Endodermal cell (in vitro differentiated cells): ENCODE measurements at regions not wholly inside any gene's neighbourhood (a gene's known extent, or its start where the extent isn't known, plus 50 kb on each side); places are given as distances from the start of the nearest gene placed in this dataset.

Source experiments
- DNase-seq: peaks from one replicate; pipeline ENCODE4 v3.0.0-alpha.2; 2017
- H3K27ac ChIP-seq: 2 replicates; pipeline ENCODE4 v1.5.1; 2013; ENCODE audit warnings: mild to moderate bottlenecking, low read depth, low read length, moderate library complexity
- H3K27me3 ChIP-seq: 2 replicates; pipeline ENCODE4 v1.6.1; 2013; ENCODE audit warnings: mild to moderate bottlenecking, low read length, moderate library complexity; ENCODE audit not compliant: insufficient read depth, control insufficient read depth, poor library complexity, severe bottlenecking
- H3K36me3 ChIP-seq: 2 replicates; pipeline ENCODE4 v1.7.0; 2013; ENCODE audit warnings: mild to moderate bottlenecking, low read length, moderate library complexity; ENCODE audit not compliant: control insufficient read depth, insufficient read depth
- H3K4me1 ChIP-seq: one replicate; pipeline ENCODE4 v1.7.0; 2013; ENCODE audit warnings: low read length; ENCODE audit not compliant: control insufficient read depth, insufficient read depth
- H3K4me3 ChIP-seq: 2 replicates; pipeline ENCODE4 v1.5.1; 2013; ENCODE audit warnings: mild to moderate bottlenecking, low read length, moderate library complexity
- H3K9ac ChIP-seq: 2 replicates; pipeline ENCODE4 v1.6.1; 2013; ENCODE audit warnings: mild to moderate bottlenecking, low read length, moderate library complexity; ENCODE audit not compliant: poor library complexity, severe bottlenecking; ENCODE audit errors: extremely low read depth
- H3K9me3 ChIP-seq: 2 replicates; pipeline ENCODE4 v1.6.1; 2013; ENCODE audit warnings: mild to moderate bottlenecking, low read length, moderate library complexity; ENCODE audit not compliant: control insufficient read depth
- H3K27ac Mint-ChIP-seq: 2 replicates; pipeline ENCODE4 v1.8.0; 2020; ENCODE audit warnings: mixed read lengths
- H3K27me3 Mint-ChIP-seq: 2 replicates; pipeline ENCODE4 v1.8.0; 2021; ENCODE audit warnings: mild to moderate bottlenecking, mixed read lengths; ENCODE audit not compliant: insufficient read depth
- H3K36me3 Mint-ChIP-seq: 2 replicates; pipeline ENCODE4 v1.8.0; 2020; ENCODE audit warnings: low read depth, mixed read lengths
- H3K4me1 Mint-ChIP-seq: 2 replicates; pipeline ENCODE4 v1.8.0; 2020; ENCODE audit warnings: mixed read lengths
- H3K4me3 Mint-ChIP-seq: 2 replicates; pipeline ENCODE4 v1.8.0; 2020; ENCODE audit warnings: mild to moderate bottlenecking, moderate library complexity, mixed read lengths
- H3K9me3 Mint-ChIP-seq: 2 replicates; pipeline ENCODE4 v1.8.0; 2020; ENCODE audit warnings: mild to moderate bottlenecking, mixed read lengths
- WGBS, 2 experiments: methylation state at CpG; one replicate each; pipeline versions ENCODE4 v1.1.5 to v1.1.7; 2013; ENCODE audit warnings: missing lambda C conversion rate in 2 of 2, mixed read lengths in 1 of 2; ENCODE audit not compliant: insufficient coverage in 1 of 2, insufficient read length in 1 of 2; 5-methylcytosine and 5-hydroxymethylcytosine counted together
- TF ChIP-seq, protein P1 (sequence below): fragments of 200-600 bp; sonication (generic); conservative IDR thresholded peaks from 2 replicates; pipeline ENCODE4 v1.5.0; 2021; ENCODE audit warnings: antibody characterized with exemption, mild to moderate bottlenecking

- no peak for DNase-seq
- Histone ChIP-seq H3K4me3 (no peak overlapping the region), H3K36me3 (no peaks in the 10 kb centered on the region), H3K9ac (no peak overlapping the region), H3K4me1 (no peaks in the 10 kb centered on the region), H3K27me3 (no peaks in the 10 kb centered on the region), H3K9me3 (no peaks in the 10 kb centered on the region), H3K27ac (no peak overlapping the region)
- no peaks in the 10 kb centered on the region for H3K27me3 Mint-ChIP-seq
- TF ChIP-seq, protein P1, sequence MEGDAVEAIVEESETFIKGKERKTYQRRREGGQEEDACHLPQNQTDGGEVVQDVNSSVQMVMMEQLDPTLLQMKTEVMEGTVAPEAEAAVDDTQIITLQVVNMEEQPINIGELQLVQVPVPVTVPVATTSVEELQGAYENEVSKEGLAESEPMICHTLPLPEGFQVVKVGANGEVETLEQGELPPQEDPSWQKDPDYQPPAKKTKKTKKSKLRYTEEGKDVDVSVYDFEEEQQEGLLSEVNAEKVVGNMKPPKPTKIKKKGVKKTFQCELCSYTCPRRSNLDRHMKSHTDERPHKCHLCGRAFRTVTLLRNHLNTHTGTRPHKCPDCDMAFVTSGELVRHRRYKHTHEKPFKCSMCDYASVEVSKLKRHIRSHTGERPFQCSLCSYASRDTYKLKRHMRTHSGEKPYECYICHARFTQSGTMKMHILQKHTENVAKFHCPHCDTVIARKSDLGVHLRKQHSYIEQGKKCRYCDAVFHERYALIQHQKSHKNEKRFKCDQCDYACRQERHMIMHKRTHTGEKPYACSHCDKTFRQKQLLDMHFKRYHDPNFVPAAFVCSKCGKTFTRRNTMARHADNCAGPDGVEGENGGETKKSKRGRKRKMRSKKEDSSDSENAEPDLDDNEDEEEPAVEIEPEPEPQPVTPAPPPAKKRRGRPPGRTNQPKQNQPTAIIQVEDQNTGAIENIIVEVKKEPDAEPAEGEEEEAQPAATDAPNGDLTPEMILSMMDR: no peak
- H3K36me3 Mint-ChIP-seq: peaks cover 35% of the 10 kb centered on the region
- H3K27ac Mint-ChIP-seq: no peak overlapping the region
- peaks cover 64% of the 10 kb centered on the region for H3K9me3 Mint-ChIP-seq
- H3K4me1 Mint-ChIP-seq: no peaks in the 10 kb centered on the region
- WGBS, 2 experiments: 100% methylated on average over 1 of the region's 1 CpG; no CpG with 5 or more reads in 1 of the 2 experiments
- H3K4me3 Mint-ChIP-seq: no peak overlapping the region
Measured at GRCh38 chrX:54615109-54615508, 85.1 kb downstream of the GNL3L start.

DNA sequence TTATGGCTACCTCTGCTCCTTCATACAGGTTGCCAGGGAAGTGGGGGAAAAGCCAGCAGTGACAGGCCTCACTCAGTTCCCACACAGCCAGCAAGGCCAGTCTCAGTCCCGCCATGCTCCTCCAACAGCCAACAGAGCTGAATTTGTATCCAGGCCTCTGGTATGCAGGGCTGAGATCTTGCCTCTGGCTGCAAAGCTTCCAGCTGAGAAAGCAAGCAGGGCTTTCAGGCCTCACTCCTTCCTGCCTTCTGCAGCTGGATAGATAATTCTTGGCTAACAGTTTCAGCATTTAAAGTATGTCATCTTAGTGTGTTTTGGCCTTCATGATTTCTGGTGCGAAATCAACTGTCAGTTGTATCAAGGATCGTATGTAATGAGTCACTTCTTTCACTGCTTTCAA is 103.6 kb downstream of the GNL3L start:
- Histone ChIP-seq H3K4me3 (no peak overlapping the region), H3K36me3 (no peaks in the 10 kb centered on the region), H3K9ac (no peak overlapping the region), H3K27me3 (no peaks in the 10 kb centered on the region), H3K27ac (peak overlapping the region; percentile 72), H3K9me3 (no peaks in the 10 kb centered on the region), H3K4me1 (no peaks in the 10 kb centered on the region)
- peak; percentile 69 for DNase-seq
- Mint-ChIP-seq H3K27me3 (no peaks in the 10 kb centered on the region), H3K4me3 (no peak overlapping the region), H3K4me1 (peaks cover 12% of the 10 kb centered on the region), H3K27ac (peak overlapping the region; percentile 50), H3K9me3 (peaks cover 66% of the 10 kb centered on the region), H3K36me3 (no peaks in the 10 kb centered on the region)
- TF ChIP-seq, protein P1: no peak
- WGBS, 2 experiments: 59% methylated on average over 3 of the region's 3 CpGs; no CpG with 5 or more reads in 1 of the 2 experiments

GRCh38 chrX:54639018-54639345 is 109.0 kb downstream of the GNL3L start:
- H3K4me3 ChIP-seq: peak overlapping the region; percentile 82
- Mint-ChIP-seq H3K4me3 (peak overlapping the region; percentile 74), H3K27me3 (no peaks in the 10 kb centered on the region), H3K9me3 (peaks cover 48% of the 10 kb centered on the region), H3K27ac (peak overlapping the region; percentile 99), H3K4me1 (peaks cover 7% of the 10 kb centered on the region), H3K36me3 (no peaks in the 10 kb centered on the region)
- H3K27ac ChIP-seq: peak overlapping the region; percentile 99
- no peak for DNase-seq
- no peaks in the 10 kb centered on the region for H3K9me3 ChIP-seq
- H3K36me3 ChIP-seq: no peaks in the 10 kb centered on the region
- TF ChIP-seq, protein P1: no peak
- no peaks in the 10 kb centered on the region for H3K27me3 ChIP-seq
- H3K4me1 ChIP-seq: no peaks in the 10 kb centered on the region
- H3K9ac ChIP-seq: peak overlapping the region; percentile 95
- 92% methylated on average over 2 of the region's 3 CpGs; no CpG with 5 or more reads in 1 of the 2 experiments for WGBS, 2 experiments
